ENCODE measurements at regions not wholly inside any gene's neighbourhood (a gene's known extent, or its start where the extent isn't known, plus 50 kb on each side); places are given as distances from the start of the nearest gene placed in this dataset.

DNA sequence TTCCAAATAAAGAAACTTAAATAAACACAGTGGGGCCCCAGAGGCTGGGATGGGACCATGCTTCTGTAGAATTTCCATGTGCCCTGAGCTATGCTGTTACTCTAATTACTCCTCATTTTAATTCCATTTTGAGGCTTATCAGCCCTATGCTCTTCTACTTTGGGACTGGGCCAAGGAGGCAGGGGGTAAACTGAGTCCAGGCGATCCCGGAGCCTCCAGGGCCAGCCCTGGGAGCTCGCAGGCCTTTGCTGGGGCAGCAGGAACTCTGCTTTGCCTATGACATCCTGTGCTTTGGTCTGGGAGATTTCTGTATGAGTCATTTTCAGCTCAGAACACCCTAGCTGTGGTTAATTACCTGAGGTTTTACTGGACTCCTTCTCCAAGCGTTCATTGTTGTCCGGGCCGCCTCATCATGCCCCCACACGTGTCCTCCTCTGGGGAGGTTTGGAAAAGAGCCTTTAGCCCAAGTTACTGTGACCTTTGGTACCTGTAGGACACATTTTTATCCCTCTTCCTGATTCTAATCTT lies 95.7 kb downstream of the RHOU start:
- H3K4me1 ChIP-seq (ENCODE audit: control insufficient read depth in 1 of 2, low read depth in 2 of 2), result peaks cover 12 to 33% of the 10 kb centered on the region in 2 donors
- no peak overlapping the region for H3K4me3 ChIP-seq
- H3K27me3 ChIP-seq (replicated peaks; ENCODE audit: insufficient read depth), result no peaks in the 10 kb centered on the region
- no peaks in the 10 kb centered on the region for H3K9me3 ChIP-seq
- H3K27ac ChIP-seq, result no peak overlapping the region
- DNase-seq (ENCODE audit: low spot score) (no peak), ATAC-seq (ENCODE audit: insufficient number of reproducible peaks, low FRiP score, low read depth) (no peak)
- TF ChIP-seq, protein P1, sequence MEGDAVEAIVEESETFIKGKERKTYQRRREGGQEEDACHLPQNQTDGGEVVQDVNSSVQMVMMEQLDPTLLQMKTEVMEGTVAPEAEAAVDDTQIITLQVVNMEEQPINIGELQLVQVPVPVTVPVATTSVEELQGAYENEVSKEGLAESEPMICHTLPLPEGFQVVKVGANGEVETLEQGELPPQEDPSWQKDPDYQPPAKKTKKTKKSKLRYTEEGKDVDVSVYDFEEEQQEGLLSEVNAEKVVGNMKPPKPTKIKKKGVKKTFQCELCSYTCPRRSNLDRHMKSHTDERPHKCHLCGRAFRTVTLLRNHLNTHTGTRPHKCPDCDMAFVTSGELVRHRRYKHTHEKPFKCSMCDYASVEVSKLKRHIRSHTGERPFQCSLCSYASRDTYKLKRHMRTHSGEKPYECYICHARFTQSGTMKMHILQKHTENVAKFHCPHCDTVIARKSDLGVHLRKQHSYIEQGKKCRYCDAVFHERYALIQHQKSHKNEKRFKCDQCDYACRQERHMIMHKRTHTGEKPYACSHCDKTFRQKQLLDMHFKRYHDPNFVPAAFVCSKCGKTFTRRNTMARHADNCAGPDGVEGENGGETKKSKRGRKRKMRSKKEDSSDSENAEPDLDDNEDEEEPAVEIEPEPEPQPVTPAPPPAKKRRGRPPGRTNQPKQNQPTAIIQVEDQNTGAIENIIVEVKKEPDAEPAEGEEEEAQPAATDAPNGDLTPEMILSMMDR (IDR thresholded peaks at IDR 0.05), result no peak
- H3K36me3 ChIP-seq, result no peaks in the 10 kb centered on the region

DNA sequence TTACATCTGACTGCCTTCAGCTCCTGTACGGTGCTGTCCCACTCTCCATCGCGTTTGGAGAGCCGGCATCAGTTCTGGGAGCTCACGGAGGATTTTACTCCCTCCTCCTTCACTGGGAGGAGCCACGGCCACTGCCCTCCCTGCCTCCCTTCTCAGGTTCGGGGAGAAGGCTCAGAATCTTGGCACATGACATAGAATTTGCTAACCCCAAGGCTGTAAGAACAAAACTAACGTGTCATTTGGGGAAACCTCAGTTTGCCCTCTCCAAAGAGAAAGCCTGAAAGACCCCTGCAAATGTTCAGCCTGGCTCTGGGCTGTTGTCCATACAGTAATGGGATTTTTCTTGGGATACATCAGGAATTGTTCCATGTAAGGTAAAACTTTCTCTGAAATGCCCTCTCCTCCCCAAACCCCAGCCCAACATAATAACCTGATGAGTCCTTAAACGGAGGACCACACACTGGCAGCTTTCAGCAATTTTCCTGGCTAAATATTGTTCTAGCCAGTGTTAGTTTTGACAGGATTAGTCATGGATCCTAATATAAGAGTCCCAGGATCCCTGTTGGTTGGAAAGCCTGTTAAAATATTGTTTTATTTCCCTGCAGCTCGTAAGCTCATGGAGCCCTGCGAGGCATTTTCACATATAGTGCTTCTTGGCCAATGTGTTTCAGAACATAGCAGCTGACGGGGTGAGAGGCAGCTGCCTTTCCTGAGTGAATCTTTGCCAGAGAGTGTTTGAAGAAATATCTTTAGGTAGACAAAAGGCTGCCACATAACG lies 98.8 kb downstream of the RHOU start:
- Histone ChIP-seq H3K27ac (peak overlapping the region; percentile 57 to 72), H3K9me3 (no peaks in the 10 kb centered on the region), H3K4me1 (ENCODE audit: control insufficient read depth in 1 of 2, low read depth in 2 of 2) (peaks cover 21 to 46% of the 10 kb centered on the region in 2 donors), H3K4me3 (peak overlapping the region; percentile 62), H3K36me3 (no peaks in the 10 kb centered on the region), H3K27me3 (replicated peaks; ENCODE audit: insufficient read depth) (no peaks in the 10 kb centered on the region)
- no peak for DNase-seq (ENCODE audit: low spot score)
- peak; percentile 50 for ATAC-seq (ENCODE audit: insufficient number of reproducible peaks, low FRiP score, low read depth)
- TF ChIP-seq, protein P1 (IDR thresholded peaks at IDR 0.05), result no peak

DNA sequence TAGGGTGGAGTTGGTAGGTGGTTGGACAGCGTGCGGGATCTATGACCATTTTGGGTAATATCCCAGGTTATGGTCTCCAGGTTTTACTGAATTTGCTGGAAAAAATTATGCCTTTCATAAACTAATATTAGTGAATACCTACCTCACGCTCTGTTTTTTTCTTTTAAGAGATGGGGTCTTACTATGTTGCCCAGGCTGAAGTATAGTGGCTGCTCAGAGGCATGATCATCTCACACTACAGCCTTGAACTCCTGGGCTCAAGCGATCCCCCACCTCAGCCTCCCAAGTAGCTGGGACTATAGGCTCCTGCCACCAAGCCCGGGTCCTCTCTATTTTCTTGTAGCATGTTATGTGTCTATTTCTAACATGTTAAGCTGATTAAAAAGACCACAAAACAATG lies 100.2 kb downstream of the RHOU start:
- H3K9me3 ChIP-seq, result no peaks in the 10 kb centered on the region
- H3K27ac ChIP-seq, result no peak overlapping the region
- no peak for ATAC-seq (ENCODE audit: insufficient number of reproducible peaks, low FRiP score, low read depth)
- H3K36me3 ChIP-seq, result no peaks in the 10 kb centered on the region
- TF ChIP-seq, protein P1 (IDR thresholded peaks at IDR 0.05), result no peak
- H3K27me3 ChIP-seq (replicated peaks; ENCODE audit: insufficient read depth), result no peaks in the 10 kb centered on the region
- no peak for DNase-seq (ENCODE audit: low spot score)
- H3K4me1 ChIP-seq (ENCODE audit: control insufficient read depth in 1 of 2, low read depth in 2 of 2), result peaks cover 21 to 42% of the 10 kb centered on the region in 2 donors
- no peak overlapping the region for H3K4me3 ChIP-seq

DNA sequence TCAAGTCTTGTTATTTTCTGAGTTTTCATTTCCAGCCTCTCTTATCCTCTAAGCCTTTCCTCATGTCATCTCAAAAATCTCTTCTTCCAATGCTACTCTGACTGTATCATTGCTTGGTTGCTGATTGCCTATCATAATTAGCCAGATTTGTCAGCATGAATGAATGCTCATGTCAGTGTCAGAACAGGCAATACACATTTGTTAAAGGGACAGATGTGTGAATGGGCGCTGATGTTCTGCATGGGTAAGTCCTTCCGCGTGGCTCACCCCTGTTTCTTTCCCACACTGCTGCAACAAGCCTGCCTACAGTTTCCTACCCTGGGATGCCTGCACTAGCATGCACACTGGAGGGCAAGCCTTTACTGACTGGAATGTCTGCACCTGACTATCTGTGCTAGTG lies 100.6 kb downstream of the RHOU start:
- ATAC-seq (ENCODE audit: insufficient number of reproducible peaks, low FRiP score, low read depth) (no peak), DNase-seq (ENCODE audit: low spot score) (no peak)
- H3K9me3 ChIP-seq, result no peaks in the 10 kb centered on the region
- H3K27me3 ChIP-seq (replicated peaks; ENCODE audit: insufficient read depth), result no peaks in the 10 kb centered on the region
- H3K4me3 ChIP-seq, result no peak overlapping the region
- TF ChIP-seq, protein P1 (IDR thresholded peaks at IDR 0.05), result no peak
- no peaks in the 10 kb centered on the region for H3K36me3 ChIP-seq
- H3K27ac ChIP-seq, result no peak overlapping the region
- H3K4me1 ChIP-seq (ENCODE audit: control insufficient read depth in 1 of 2, low read depth in 2 of 2), result peaks cover 20 to 38% of the 10 kb centered on the region in 2 donors

DNA sequence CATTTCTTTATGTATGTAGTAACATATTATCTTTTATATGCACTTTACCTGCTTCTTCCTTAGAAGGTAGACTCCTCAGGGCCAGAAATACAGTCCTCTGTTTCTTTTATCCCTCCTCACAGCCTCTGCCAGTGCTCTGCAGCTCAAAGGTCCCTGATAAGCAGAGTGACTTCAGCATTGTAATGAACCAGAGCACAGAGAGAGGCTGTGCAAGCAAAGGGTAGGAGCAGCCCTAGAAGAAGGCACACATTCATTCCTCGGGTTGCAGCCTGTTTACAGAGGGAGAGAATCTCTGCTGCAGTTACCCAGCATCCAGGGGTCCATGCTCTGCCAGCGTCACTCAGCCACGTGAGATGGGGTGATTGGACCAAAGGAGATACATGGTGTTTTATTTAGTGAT lies 101.1 kb downstream of the RHOU start:
- TF ChIP-seq, protein P1 (IDR thresholded peaks at IDR 0.05), result no peak
- Histone ChIP-seq H3K36me3 (no peaks in the 10 kb centered on the region), H3K4me1 (ENCODE audit: control insufficient read depth in 1 of 2, low read depth in 2 of 2) (peaks cover 15 to 33% of the 10 kb centered on the region in 2 donors), H3K9me3 (no peaks in the 10 kb centered on the region), H3K4me3 (no peak overlapping the region), H3K27me3 (replicated peaks; ENCODE audit: insufficient read depth) (no peaks in the 10 kb centered on the region), H3K27ac (no peak overlapping the region)
- ATAC-seq (ENCODE audit: insufficient number of reproducible peaks, low FRiP score, low read depth), result no peak
- DNase-seq (ENCODE audit: low spot score), result no peak

Measured in thoracic aorta (tissue), 2 donors.